Sigmoid colon (tissue), 6 donors: ENCODE measurements at regions not wholly inside any gene's neighbourhood (a gene's known extent, or its start where the extent isn't known, plus 50 kb on each side); places are given as distances from the start of the nearest gene placed in this dataset.

ENCODE experiments used
- DNase-seq: peaks from one replicate; pipeline ENCODE4 v3.0.0-alpha.2; 2019
- H3K27ac ChIP-seq, 4 donors: fragments of 200-600 bp; sonication (generic); one replicate each; pipeline ENCODE4 v1.5.1; 2016 to 2019; ENCODE audit warnings: mild to moderate bottlenecking in 1 of 4
- H3K27me3 ChIP-seq, 3 donors: fragments of 200-600 bp; sonication (generic); one replicate each; pipeline ENCODE4 v1.5.1; 2019; ENCODE audit warnings: mild to moderate bottlenecking in 1 of 3
- H3K36me3 ChIP-seq, 4 donors: fragments of 200-600 bp; sonication (generic); one replicate each; pipeline ENCODE4 v1.5.1; 2016 to 2019
- H3K4me1 ChIP-seq, 4 donors: fragments of 200-600 bp; sonication (generic); one replicate each; pipeline ENCODE4 v1.5.1; 2017 to 2019
- H3K4me3 ChIP-seq, 4 donors: fragments of 200-600 bp; sonication (generic); one replicate each; pipeline ENCODE4 v1.5.1; 2017 to 2019; ENCODE audit warnings: mild to moderate bottlenecking in 2 of 4, moderate library complexity in 1 of 4
- H3K9me3 ChIP-seq, 4 donors: fragments of 200-600 bp in 3 of 4; sonication (generic) in 3 of 4; one replicate each; pipeline versions ENCODE4 v1.5.1 to v1.6.1; 2013 to 2019
- EP300 ChIP-seq, 4 donors: sonication (generic); formaldehyde crosslinking; IDR thresholded peaks; one replicate each; pipeline ENCODE4 v1.6.1; 2017; ENCODE audit warnings: antibody characterized with exemption in 4 of 4
- POLR2A ChIP-seq, 2 donors: fragments of 450-650 bp; IDR thresholded peaks; one replicate each; pipeline ENCODE4 v1.6.1; 2016; ENCODE audit warnings: antibody characterized with exemption in 2 of 2, mild to moderate bottlenecking in 2 of 2, moderate library complexity in 2 of 2
- POLR2AphosphoS5 ChIP-seq, 4 donors: sonication (generic); formaldehyde crosslinking; IDR thresholded peaks; one replicate each; pipeline ENCODE4 v1.6.1; 2017; ENCODE audit warnings: antibody characterized with exemption in 4 of 4
- WGBS, 2 donors: extraction: QIAGEN DNeasy Blood & Tissue Kit; methylation state at CpG; one replicate each; pipeline ENCODE4 v1.1.7; 2013; 5-methylcytosine and 5-hydroxymethylcytosine counted together
- intact Hi-C: fragments of 100-400 bp; cut with DNase I; formaldehyde crosslinking; loops from one replicate; pipeline ENCODE4 v1.15.1; 2023
- TF ChIP-seq, protein P1 (sequence below), 4 experiments: fragments of 450-650 bp in 3 of 4; fragments of 200-600 bp in 1 of 4; IDR thresholded peaks; one replicate each; pipeline ENCODE4 v1.5.1; 2016 to 2019; ENCODE audit warnings: antibody characterized with exemption in 4 of 4, mild to moderate bottlenecking in 3 of 4, moderate library complexity in 2 of 4
- donor health status: healthy with polysubstance abuse.
- donor health status: healthy.

GRCh38 chr10:78295242-78295641, 261.6 kb downstream of the RPS24 start:
- Histone ChIP-seq H3K4me3 (no peak overlapping the region), H3K4me1 (peaks cover 0 to 50% (median 26%) of the 10 kb centered on the region in 4 donors), H3K9me3 (no peaks in the 10 kb centered on the region), H3K27ac (peak overlapping the region; percentile 50 to 73 (median 70)), H3K27me3 (no peaks in the 10 kb centered on the region), H3K36me3 (no peaks in the 10 kb centered on the region)
- intact Hi-C loops, result loop anchor here (2.0 to 5.0 kb wide), 2 partner anchors 248 to 768 kb away; no protein-coding TSS in a partner anchor
- TF ChIP-seq, protein P1, sequence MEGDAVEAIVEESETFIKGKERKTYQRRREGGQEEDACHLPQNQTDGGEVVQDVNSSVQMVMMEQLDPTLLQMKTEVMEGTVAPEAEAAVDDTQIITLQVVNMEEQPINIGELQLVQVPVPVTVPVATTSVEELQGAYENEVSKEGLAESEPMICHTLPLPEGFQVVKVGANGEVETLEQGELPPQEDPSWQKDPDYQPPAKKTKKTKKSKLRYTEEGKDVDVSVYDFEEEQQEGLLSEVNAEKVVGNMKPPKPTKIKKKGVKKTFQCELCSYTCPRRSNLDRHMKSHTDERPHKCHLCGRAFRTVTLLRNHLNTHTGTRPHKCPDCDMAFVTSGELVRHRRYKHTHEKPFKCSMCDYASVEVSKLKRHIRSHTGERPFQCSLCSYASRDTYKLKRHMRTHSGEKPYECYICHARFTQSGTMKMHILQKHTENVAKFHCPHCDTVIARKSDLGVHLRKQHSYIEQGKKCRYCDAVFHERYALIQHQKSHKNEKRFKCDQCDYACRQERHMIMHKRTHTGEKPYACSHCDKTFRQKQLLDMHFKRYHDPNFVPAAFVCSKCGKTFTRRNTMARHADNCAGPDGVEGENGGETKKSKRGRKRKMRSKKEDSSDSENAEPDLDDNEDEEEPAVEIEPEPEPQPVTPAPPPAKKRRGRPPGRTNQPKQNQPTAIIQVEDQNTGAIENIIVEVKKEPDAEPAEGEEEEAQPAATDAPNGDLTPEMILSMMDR (IDR thresholded peaks at IDR 0.05), result no peak
- WGBS, 2 donors, result 94% methylated on average over 7 of the region's 7 CpGs
- DNase-seq, result peak; percentile 27

GRCh38 chr10:78296785-78297184, 263.1 kb downstream of the RPS24 start:
- H3K4me3 ChIP-seq, result no peak overlapping the region
- no peaks in the 10 kb centered on the region for H3K27me3 ChIP-seq
- H3K4me1 ChIP-seq, result peaks cover 0 to 50% (median 28%) of the 10 kb centered on the region in 4 donors
- intact Hi-C loops, result loop anchor here (5.0 kb wide), 1 partner anchor 249 kb away; no protein-coding TSS in a partner anchor
- TF ChIP-seq, protein P1 (IDR thresholded peaks at IDR 0.05), result no peak
- H3K36me3 ChIP-seq, result no peaks in the 10 kb centered on the region
- no peaks in the 10 kb centered on the region for H3K9me3 ChIP-seq
- no peak for DNase-seq
- WGBS, 2 donors, result 48 to 82% methylated on average over 1 of the region's 1 CpG
- peak overlapping the region in 1 of 4 donors; percentile 73 for H3K27ac ChIP-seq

DNA sequence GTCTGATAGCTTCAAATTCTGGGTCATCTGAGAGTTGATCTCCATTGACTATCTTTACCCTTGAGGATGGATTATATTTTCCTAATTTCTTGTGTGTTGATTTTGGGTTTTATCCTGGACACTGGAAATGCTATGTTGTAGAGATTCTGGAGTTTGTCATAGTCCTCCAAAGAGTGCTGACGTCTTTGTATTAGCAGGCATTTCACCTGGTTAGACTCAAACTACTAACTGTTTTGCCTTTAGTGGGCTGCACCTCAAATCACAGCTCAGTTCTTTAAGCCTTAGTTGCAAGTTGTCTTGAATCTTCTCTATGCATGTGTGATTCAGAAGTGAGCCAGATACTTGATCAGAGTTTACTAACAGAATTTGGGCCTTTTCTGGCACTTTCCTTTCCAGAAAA, 264.3 kb downstream of the RPS24 start:
- intact Hi-C loops, result loop anchor here (5.0 kb wide), 1 partner anchor 251 kb away; no protein-coding TSS in a partner anchor
- 98% methylated on average over 1 of the region's 1 CpG for WGBS, 2 donors

GRCh38 chr10:78298835-78299234, 265.2 kb downstream of the RPS24 start:
- Histone ChIP-seq H3K4me1 (peaks cover 0 to 53% (median 37%) of the 10 kb centered on the region in 4 donors), H3K4me3 (no peak overlapping the region), H3K27me3 (no peaks in the 10 kb centered on the region), H3K9me3 (no peaks in the 10 kb centered on the region), H3K36me3 (no peaks in the 10 kb centered on the region), H3K27ac (peak overlapping the region in 3 of 4 donors; percentile 33 to 73 (median 70))
- TF ChIP-seq EP300 (IDR thresholded peaks at IDR 0.05) (no peak), POLR2AphosphoS5 (IDR thresholded peaks at IDR 0.05) (no peak), POLR2A (IDR thresholded peaks at IDR 0.05) (no peak)
- TF ChIP-seq, protein P1 (IDR thresholded peaks at IDR 0.05), result no peak
- DNase-seq, result peak; percentile 35
- intact Hi-C loops, result loop anchor here (5.0 kb wide), 1 partner anchor 252 kb away; no protein-coding TSS in a partner anchor
- WGBS, 2 donors, result 91% methylated on average over 7 of the region's 7 CpGs

More for the DNA sequence above, 264.3 kb downstream of the RPS24 start:
- H3K9me3 ChIP-seq, result no peaks in the 10 kb centered on the region
- H3K36me3 ChIP-seq, result no peaks in the 10 kb centered on the region
- H3K27ac ChIP-seq, result peak overlapping the region in 3 of 4 donors; percentile 33 to 73 (median 70)
- no peak for DNase-seq
- H3K4me3 ChIP-seq, result no peak overlapping the region
- TF ChIP-seq EP300 (IDR thresholded peaks at IDR 0.05) (peak in 1 of 4 donors; percentile 64), POLR2AphosphoS5 (IDR thresholded peaks at IDR 0.05) (peak in 3 of 4 donors; percentile 51 to 74 (median 64))
- TF ChIP-seq, protein P1 (IDR thresholded peaks at IDR 0.05), result no peak
- H3K27me3 ChIP-seq, result no peaks in the 10 kb centered on the region
- H3K4me1 ChIP-seq, result peaks cover 0 to 56% (median 37%) of the 10 kb centered on the region in 4 donors
